Astrocyte (in vitro differentiated cells and primary cell): ENCODE measurements at regions not wholly inside any gene's neighbourhood (a gene's known extent, or its start where the extent isn't known, plus 50 kb on each side); places are given as distances from the start of the nearest gene placed in this dataset.

ENCODE experiments used
- EZH2 ChIP-seq: IDR thresholded peaks from 2 replicates; pipeline ENCODE4 v1.6.1; 2012; ENCODE audit warnings: mild to moderate bottlenecking, low read length, inconsistent platforms; ENCODE audit not compliant: insufficient read depth
- TF ChIP-seq, protein P1 (sequence below): IDR thresholded peaks from 2 replicates; pipeline ENCODE4 v1.5.1; 2011; ENCODE audit warnings: low read depth, mild to moderate bottlenecking, inconsistent platforms, low read length, moderate library complexity; ENCODE audit not compliant: insufficient read depth

DNA sequence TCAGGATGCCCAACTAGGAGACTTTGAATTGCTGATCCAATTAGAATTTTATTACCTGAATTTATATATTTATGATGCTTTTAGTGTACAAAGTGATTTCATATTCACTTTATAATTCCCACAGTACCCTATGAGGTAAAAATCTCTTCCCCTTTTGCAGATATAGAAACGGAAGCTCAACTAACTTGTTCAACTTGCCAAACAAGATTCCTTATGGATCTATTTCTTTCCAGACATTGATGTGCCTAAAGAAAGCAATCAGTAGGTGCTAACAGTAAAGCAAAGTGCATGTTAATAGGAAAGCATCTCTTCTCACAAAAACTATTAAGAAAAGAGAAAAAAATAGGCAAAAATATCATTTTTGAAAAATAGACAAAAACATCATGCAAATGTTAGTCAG lies 65.9 kb upstream of the PPP1R12A start:
- TF ChIP-seq, protein P1, sequence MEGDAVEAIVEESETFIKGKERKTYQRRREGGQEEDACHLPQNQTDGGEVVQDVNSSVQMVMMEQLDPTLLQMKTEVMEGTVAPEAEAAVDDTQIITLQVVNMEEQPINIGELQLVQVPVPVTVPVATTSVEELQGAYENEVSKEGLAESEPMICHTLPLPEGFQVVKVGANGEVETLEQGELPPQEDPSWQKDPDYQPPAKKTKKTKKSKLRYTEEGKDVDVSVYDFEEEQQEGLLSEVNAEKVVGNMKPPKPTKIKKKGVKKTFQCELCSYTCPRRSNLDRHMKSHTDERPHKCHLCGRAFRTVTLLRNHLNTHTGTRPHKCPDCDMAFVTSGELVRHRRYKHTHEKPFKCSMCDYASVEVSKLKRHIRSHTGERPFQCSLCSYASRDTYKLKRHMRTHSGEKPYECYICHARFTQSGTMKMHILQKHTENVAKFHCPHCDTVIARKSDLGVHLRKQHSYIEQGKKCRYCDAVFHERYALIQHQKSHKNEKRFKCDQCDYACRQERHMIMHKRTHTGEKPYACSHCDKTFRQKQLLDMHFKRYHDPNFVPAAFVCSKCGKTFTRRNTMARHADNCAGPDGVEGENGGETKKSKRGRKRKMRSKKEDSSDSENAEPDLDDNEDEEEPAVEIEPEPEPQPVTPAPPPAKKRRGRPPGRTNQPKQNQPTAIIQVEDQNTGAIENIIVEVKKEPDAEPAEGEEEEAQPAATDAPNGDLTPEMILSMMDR: no peak
- TF ChIP-seq EZH2: no peak
